Endothelial cell of umbilical vein (primary cell): ENCODE measurements at regions not wholly inside any gene's neighbourhood (a gene's known extent, or its start where the extent isn't known, plus 50 kb on each side); places are given as distances from the start of the nearest gene placed in this dataset.

Experiments used
- BruUV-seq: library from RNA; stranded (reverse); fragments of 400-500 nt; replicated peaks from 2 replicates; lab custom pipeline; 2021; lab: Mats Ljungman, UMichigan
- CTCF ChIA-PET: fragments of 300-600, 350-600 bp; sonication (Branson Sonifier 250); formaldehyde crosslinking; loops from one replicate; lab custom pipeline; 2021; ENCODE audit warnings: antibody characterized with exemption, inconsistent platforms; lab: Charles Lee
- POLR2A ChIA-PET: fragments of 300-600, 350-600 bp; sonication (Branson Sonifier 250); formaldehyde crosslinking; loops from one replicate; lab custom pipeline; 2021; ENCODE audit warnings: antibody characterized with exemption, inconsistent platforms; lab: Charles Lee
- DNase-seq: peaks from one replicate; pipeline ENCODE4 v3.0.0-alpha.2; 2011; ENCODE audit warnings: low read depth, low spot score
- FAIRE-seq: peaks from 2 replicates; lab custom pipeline; 2011; peaks lifted over from hg19 to GRCh38; lab: Jason Lieb, UNC
- H2AFZ ChIP-seq: 2 replicates; pipeline ENCODE4 v1.6.0; 2012; ENCODE audit warnings: low read depth, low read length, control low read depth, inconsistent platforms
- H3K27ac ChIP-seq: 2 replicates; pipeline ENCODE4 v1.5.1; 2011; ENCODE audit warnings: low read depth, mild to moderate bottlenecking, control low read depth, low read length, moderate library complexity; ENCODE audit not compliant: insufficient read depth
- H3K27me3 ChIP-seq, 2 experiments: 2 replicates each; pipeline versions ENCODE4 v1.6.0 to v1.6.1; 2011; ENCODE audit warnings: low read length in 2 of 2, mixed read lengths in 1 of 2; ENCODE audit not compliant: control insufficient read depth in 2 of 2, insufficient read depth in 2 of 2
- H3K36me3 ChIP-seq, 2 experiments: 2 replicates in 1 of 2; 3 replicates in 1 of 2; pipeline ENCODE4 v1.5.1; 2011; ENCODE audit warnings: low read length in 2 of 2, mild to moderate bottlenecking in 1 of 2, moderate library complexity in 1 of 2; ENCODE audit not compliant: control insufficient read depth in 2 of 2, insufficient read depth in 2 of 2; ENCODE audit errors: extremely low read depth in 1 of 2
- H3K4me1 ChIP-seq: 3 replicates; pipeline ENCODE4 v1.5.1; 2011; ENCODE audit warnings: mild to moderate bottlenecking, low read length; ENCODE audit not compliant: control insufficient read depth, insufficient read depth; ENCODE audit errors: extremely low read depth
- H3K4me2 ChIP-seq: 2 replicates; pipeline ENCODE4 v1.6.1; 2011; ENCODE audit warnings: low read length, control low read depth, mixed read lengths; ENCODE audit not compliant: insufficient read depth
- H3K4me3 ChIP-seq, 3 experiments: fragments of 200-600 bp in 1 of 3; sonication (generic), shearing (Covaris generic) in 1 of 3; replicated peaks in 1 of 3; 2 replicates each; pipeline ENCODE4 v1.5.1; 2011 to 2016; ENCODE audit warnings: control low read depth in 3 of 3, low read length in 3 of 3, mild to moderate bottlenecking in 2 of 3, inconsistent platforms in 1 of 3, low read depth in 1 of 3, moderate library complexity in 1 of 3; ENCODE audit not compliant: insufficient read depth in 1 of 3
- H3K79me2 ChIP-seq: 2 replicates; pipeline ENCODE4 v1.6.0; 2012; ENCODE audit warnings: low read length, inconsistent platforms; ENCODE audit not compliant: control insufficient read depth, insufficient read depth
- H3K9ac ChIP-seq: replicated peaks from 2 replicates; pipeline ENCODE3; 2011; ENCODE audit warnings: low read length, control low read depth; ENCODE audit not compliant: insufficient read depth; ENCODE audit errors: extremely low read depth
- H3K9me1 ChIP-seq: replicated peaks from 3 replicates; pipeline ENCODE4 v1.6.0; 2011; ENCODE audit warnings: mild to moderate bottlenecking, low read length; ENCODE audit not compliant: control insufficient read depth, insufficient read depth; ENCODE audit errors: extremely low read depth
- H3K9me3 ChIP-seq: replicated peaks from 2 replicates; pipeline ENCODE4 v1.5.1; 2012; ENCODE audit warnings: low read length, inconsistent platforms; ENCODE audit not compliant: control insufficient read depth, insufficient read depth
- H4K20me1 ChIP-seq: replicated peaks from 2 replicates; pipeline ENCODE3; 2011; ENCODE audit warnings: mild to moderate bottlenecking, low read length; ENCODE audit not compliant: control insufficient read depth, insufficient read depth; ENCODE audit errors: extremely low read depth
- EZH2 ChIP-seq: IDR thresholded peaks from 2 replicates; pipeline ENCODE4 v1.6.1; 2012; ENCODE audit warnings: borderline replicate concordance, low read depth, mild to moderate bottlenecking, moderate library complexity, low read length, inconsistent platforms; ENCODE audit not compliant: severe bottlenecking
- FOS ChIP-seq: IDR thresholded peaks from 2 replicates; pipeline ENCODE4 v1.6.1; 2011; ENCODE audit warnings: mild to moderate bottlenecking, low read length, moderate library complexity, borderline replicate concordance; ENCODE audit not compliant: insufficient read depth
- GATA2 ChIP-seq: IDR thresholded peaks from 2 replicates; pipeline ENCODE4 v1.7.0; 2011; ENCODE audit warnings: low read depth, mild to moderate bottlenecking, moderate library complexity, mixed read lengths, low read length; ENCODE audit not compliant: insufficient read length, insufficient read depth
- JUN ChIP-seq: IDR thresholded peaks from 2 replicates; pipeline ENCODE4 v1.6.1; 2011; ENCODE audit warnings: borderline replicate concordance, low read depth; ENCODE audit not compliant: insufficient read length, insufficient read depth
- MYC ChIP-seq: IDR thresholded peaks from one replicate; pipeline ENCODE4 v1.6.1; 2011; ENCODE audit warnings: mild to moderate bottlenecking, low read depth, low read length
- POLR2A ChIP-seq: IDR thresholded peaks from 2 replicates; pipeline ENCODE4 v1.6.1; 2012; ENCODE audit warnings: low read depth, mild to moderate bottlenecking, control low read depth, low read length
- POLR2AphosphoS5 ChIP-seq: IDR thresholded peaks from 2 replicates; pipeline ENCODE4 v1.6.1; 2012; ENCODE audit warnings: low read depth, mild to moderate bottlenecking, control low read depth, low read length, moderate library complexity; ENCODE audit not compliant: insufficient read depth
- dilution Hi-C: fragments of 300-500 bp; cut with MboI; formaldehyde crosslinking; loops from one replicate; pipeline ENCODE4 v1.15.0; 2019; ENCODE audit warnings: low sequenced_read_pairs; ENCODE audit not compliant: extremely low pct_ligation_motif_present
- intact Hi-C: fragments of 100-400 bp; cut with micrococcal nuclease; formaldehyde crosslinking; loops from one replicate; pipeline ENCODE4 v1.10.0; 2022
- TF ChIP-seq, protein P1 (sequence below), 2 donors: IDR thresholded peaks; 1 replicate in 1 of 2; 2 replicates in 1 of 2; pipeline ENCODE4 v1.5.1; 2011; ENCODE audit warnings: low read length in 2 of 2, mild to moderate bottlenecking in 2 of 2, moderate library complexity in 2 of 2, control low read depth in 1 of 2, inconsistent platforms in 1 of 2, low read depth in 1 of 2; ENCODE audit not compliant: insufficient read depth in 1 of 2; ENCODE audit errors: extremely low read depth in 1 of 2
- TF ChIP-seq, protein P2 (sequence below): IDR thresholded peaks from 2 replicates; pipeline ENCODE4 v1.6.1; 2011; ENCODE audit not compliant: insufficient read depth, insufficient read length

GRCh38 chr1:83698644-83699043 lies 300.3 kb downstream of the TTLL7 start:
- H3K9me3 ChIP-seq = no peaks in the 10 kb centered on the region
- no peaks in the 10 kb centered on the region for H3K9me1 ChIP-seq
- H3K27ac ChIP-seq = no peak overlapping the region
- H3K27me3 ChIP-seq = no peaks in the 10 kb centered on the region
- TF ChIP-seq MYC (no peak), EZH2 (no peak), FOS (no peak), GATA2 (no peak), POLR2AphosphoS5 (no peak), POLR2A (no peak), JUN (no peak)
- TF ChIP-seq, protein P1, sequence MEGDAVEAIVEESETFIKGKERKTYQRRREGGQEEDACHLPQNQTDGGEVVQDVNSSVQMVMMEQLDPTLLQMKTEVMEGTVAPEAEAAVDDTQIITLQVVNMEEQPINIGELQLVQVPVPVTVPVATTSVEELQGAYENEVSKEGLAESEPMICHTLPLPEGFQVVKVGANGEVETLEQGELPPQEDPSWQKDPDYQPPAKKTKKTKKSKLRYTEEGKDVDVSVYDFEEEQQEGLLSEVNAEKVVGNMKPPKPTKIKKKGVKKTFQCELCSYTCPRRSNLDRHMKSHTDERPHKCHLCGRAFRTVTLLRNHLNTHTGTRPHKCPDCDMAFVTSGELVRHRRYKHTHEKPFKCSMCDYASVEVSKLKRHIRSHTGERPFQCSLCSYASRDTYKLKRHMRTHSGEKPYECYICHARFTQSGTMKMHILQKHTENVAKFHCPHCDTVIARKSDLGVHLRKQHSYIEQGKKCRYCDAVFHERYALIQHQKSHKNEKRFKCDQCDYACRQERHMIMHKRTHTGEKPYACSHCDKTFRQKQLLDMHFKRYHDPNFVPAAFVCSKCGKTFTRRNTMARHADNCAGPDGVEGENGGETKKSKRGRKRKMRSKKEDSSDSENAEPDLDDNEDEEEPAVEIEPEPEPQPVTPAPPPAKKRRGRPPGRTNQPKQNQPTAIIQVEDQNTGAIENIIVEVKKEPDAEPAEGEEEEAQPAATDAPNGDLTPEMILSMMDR (IDR thresholded peaks at IDR 0.05; ENCODE audit: extremely low read depth in 1 of 2, insufficient read depth in 1 of 2, low read depth in 1 of 2, low read length in 2 of 2) = no peak
- TF ChIP-seq, protein P2, sequence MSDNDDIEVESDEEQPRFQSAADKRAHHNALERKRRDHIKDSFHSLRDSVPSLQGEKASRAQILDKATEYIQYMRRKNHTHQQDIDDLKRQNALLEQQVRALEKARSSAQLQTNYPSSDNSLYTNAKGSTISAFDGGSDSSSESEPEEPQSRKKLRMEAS = no peak
- no peak overlapping the region for H3K9ac ChIP-seq
- POLR2A ChIA-PET = no interaction called here
- DNase-seq (no peak), FAIRE-seq (no peak)
- dilution Hi-C loops (no loop called here), intact Hi-C loops (no loop called here)
- no peak overlapping the region for H2AFZ ChIP-seq
- CTCF ChIA-PET = no interaction called here
- no peak overlapping the region for H3K4me2 ChIP-seq
- H3K4me1 ChIP-seq = peaks cover 2% of the 10 kb centered on the region
- no TSS peak for BruUV-seq
- H3K4me3 ChIP-seq = no peak overlapping the region
- H3K36me3 ChIP-seq = no peaks in the 10 kb centered on the region
- no peaks in the 10 kb centered on the region for H4K20me1 ChIP-seq
- no peaks in the 10 kb centered on the region for H3K79me2 ChIP-seq
